Tongue (tissue), 1 donor: ENCODE measurements at regions not wholly inside any gene's neighbourhood (a gene's known extent, or its start where the extent isn't known, plus 50 kb on each side); places are given as distances from the start of the nearest gene placed in this dataset.

Source experiments
- DNase-seq: peaks from one replicate; pipeline ENCODE4 v3.0.0-alpha.2; 2015

GRCh38 chr1:95370691-95371562, 136.9 kb downstream of the RWDD3 start:
- DNase-seq = no peak

GRCh38 chr1:95371666-95372282, 137.8 kb downstream of the RWDD3 start:
- no peak for DNase-seq

GRCh38 chr1:95375174-95375573, 141.2 kb downstream of the RWDD3 start:
- no peak for DNase-seq

DNA sequence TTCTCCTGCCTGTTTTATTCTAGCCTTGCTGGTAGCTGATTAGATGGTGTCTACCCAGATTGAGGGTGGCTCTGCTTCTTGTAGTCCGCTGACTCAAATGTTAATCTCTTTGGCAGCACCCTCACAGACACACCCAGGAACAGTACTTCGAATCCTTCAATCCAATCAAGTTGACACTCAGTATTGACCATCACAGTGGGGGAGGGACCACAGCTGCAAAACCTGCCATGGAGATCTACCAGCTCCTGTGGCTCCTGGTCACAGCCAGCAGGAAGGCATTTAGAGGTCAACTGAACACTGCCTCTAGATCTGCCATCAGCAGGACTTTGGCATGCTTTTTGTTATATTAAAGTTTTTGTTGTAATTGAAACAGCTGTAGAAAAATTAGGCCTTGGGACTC, 146.9 kb downstream of the RWDD3 start:
- DNase-seq = no peak

- no peak for DNase-seq
Observed at GRCh38 chr1:95382000-95382786, 148.2 kb downstream of the RWDD3 start.

GRCh38 chr1:95383111-95383510, 149.1 kb downstream of the RWDD3 start:
- no peak for DNase-seq

DNA sequence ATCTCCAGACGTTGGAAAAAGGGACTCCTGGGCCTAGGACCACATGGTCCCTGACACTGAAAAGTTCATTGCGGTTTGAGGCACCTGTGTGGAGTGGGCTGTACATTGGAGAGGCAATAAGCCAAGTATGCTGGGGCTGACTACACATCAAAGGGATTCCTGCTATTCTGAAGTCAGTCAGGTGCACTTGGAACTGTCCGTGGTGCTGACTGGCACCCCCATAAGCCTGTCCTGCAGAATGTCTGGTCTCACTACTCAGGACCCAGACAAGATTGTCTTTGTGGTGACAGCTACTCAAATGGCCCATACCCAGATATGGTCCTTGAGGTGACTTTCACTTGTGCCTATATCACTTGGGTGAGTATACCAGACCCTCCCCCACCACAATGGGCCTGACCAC, 150.6 kb downstream of the RWDD3 start:
- DNase-seq = peak; percentile 56

DNA sequence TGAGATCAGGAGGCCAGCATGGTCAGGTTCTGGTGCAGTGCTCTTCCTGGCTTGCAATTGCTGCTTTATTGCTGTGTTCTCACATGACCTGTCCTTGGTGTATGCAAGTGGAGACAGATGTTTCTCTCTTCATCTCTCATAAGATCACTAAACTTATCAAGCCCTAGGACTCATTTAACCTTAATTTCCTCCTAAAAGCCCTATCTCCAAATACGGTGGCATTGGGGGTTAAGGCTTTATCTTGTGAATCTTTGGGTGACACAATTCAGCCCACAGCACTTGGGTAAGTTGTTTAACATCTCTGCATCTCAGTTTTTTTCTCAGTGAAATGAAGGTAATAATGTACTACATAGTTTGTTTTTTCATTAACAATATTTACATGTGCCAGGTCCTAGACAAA, 152.4 kb downstream of the RWDD3 start:
- DNase-seq = no peak

- DNase-seq = no peak
Observed at GRCh38 chr1:95386915-95387314, 152.9 kb downstream of the RWDD3 start.

GRCh38 chr1:95388031-95388430, 154.0 kb downstream of the RWDD3 start:
- peak; percentile 37 for DNase-seq

GRCh38 chr1:95393434-95393833, 159.4 kb downstream of the RWDD3 start:
- DNase-seq = no peak

DNA sequence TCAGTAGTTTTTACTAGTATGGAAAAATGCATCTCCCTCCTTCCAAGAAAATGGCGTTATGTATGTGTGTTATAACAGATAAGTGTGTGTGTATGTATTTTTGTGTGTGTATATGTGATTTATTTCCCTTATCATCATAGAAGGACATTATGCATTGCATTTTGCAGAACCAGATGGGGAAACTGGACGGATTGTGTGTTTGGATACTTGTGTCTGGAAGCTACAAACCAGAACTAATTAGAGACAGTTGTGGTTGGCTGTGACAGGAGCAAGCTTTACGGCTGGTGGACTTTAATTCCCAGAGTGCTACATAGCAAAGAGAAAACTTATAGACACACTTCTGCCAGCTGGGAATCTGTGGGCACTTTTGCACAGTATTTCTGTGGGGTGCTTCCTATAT, 162.5 kb downstream of the RWDD3 start:
- peak; percentile 26 for DNase-seq

- no peak for DNase-seq
Observed at GRCh38 chr1:95402780-95403179, 168.8 kb downstream of the RWDD3 start.

- no peak for DNase-seq
Observed at GRCh38 chr1:95406279-95406678, 172.3 kb downstream of the RWDD3 start.

GRCh38 chr1:95407131-95407885, 173.3 kb downstream of the RWDD3 start:
- no peak for DNase-seq

DNA sequence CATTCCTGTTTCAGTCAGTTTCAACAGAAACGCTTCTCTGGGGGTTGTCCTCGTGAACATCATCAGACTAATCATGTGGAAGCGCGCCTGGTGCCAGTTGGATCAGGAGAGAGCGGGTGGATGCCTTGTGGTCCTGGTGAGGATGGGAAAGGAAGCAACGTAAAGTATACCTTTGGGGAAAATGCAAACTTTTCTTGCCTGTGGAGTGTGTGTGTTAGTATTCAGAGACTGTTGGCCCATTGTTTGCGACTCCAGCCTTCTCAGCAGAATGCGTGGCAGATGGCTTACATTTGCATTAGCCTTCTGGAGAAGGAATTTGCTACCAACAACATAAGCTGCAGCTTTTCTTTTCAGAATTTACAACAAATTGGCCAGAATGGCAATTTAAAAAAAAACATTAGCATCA, 173.9 kb downstream of the RWDD3 start:
- DNase-seq = peak; percentile 16

- DNase-seq = no peak
Observed at GRCh38 chr1:95408507-95409136, 174.6 kb downstream of the RWDD3 start.

DNA sequence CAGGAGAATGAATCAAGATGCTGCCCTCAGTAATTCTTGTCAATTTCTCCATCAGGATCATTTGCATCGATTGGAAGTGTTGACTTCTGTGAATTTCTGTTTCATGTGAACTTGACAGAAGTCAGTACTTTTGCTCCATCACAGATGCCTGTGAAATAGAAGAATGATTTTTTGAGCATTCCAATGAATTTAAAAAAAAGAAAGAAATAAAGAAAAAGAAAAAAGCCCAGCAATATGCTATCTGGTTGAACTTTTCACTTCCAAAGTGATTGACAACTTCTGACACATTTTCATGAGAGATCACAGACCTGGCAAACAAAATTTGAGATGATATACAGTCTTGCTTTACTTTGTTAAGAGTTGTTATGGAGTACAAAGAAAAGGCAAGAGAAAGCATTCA, 175.3 kb downstream of the RWDD3 start:
- no peak for DNase-seq

DNA sequence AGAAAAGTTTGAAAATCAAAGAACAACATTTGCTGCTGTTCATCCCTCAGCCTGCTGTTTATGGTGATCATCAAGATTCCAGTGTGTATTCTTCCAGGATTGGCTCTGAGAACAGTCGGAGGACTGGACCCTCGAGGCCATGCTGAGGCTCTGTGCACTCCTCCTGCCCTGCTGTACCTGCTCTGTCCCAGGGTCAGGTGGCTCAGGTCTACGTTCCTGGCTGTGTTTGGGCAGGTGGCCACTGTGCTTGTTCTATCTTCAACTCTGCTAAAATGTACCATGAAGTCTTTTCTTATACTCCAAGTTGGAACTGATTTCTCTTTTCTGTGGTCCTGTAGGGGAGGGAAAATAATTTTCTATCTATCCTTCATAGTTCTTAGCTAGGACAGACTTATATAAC, 175.9 kb downstream of the RWDD3 start:
- no peak for DNase-seq

GRCh38 chr1:95415146-95415545, 181.1 kb downstream of the RWDD3 start:
- DNase-seq = no peak

GRCh38 chr1:95426772-95427171, 192.8 kb downstream of the RWDD3 start:
- DNase-seq = no peak

DNA sequence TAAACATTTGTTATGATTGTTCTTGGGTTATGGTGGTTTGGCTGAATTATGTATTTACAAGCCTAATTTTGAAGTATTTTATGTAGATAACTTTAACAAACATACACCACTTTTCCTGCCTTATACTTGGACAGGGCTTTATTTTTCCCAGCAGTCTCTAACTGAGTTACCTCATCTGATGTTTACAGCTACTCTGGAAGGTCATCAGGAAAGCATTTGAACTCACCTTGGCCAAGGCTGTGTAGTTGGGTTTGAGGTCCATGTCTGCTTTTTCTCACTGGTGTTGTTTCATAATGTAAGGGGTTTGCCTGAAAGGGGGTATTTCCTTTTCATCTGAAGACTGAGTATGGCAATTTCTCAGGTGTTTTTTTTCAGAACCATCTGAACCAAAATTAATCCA, 193.5 kb downstream of the RWDD3 start:
- DNase-seq = no peak
